Stomach (tissue), 8 donors: ENCODE measurements at regions not wholly inside any gene's neighbourhood (a gene's known extent, or its start where the extent isn't known, plus 50 kb on each side); places are given as distances from the start of the nearest gene placed in this dataset.

Experiments
- DNase-seq, 2 donors: peaks; one replicate each; pipeline versions ENCODE4 v3.0.0 to v3.0.0-alpha.2; 2013 to 2019
- H3K27ac ChIP-seq, 5 donors: fragments of 200-600 bp in 4 of 5; sonication (generic) in 4 of 5; one replicate each; pipeline ENCODE4 v1.5.1; 2013 to 2019; ENCODE audit warnings: mild to moderate bottlenecking in 1 of 5, moderate library complexity in 1 of 5
- H3K27me3 ChIP-seq, 3 donors: fragments of 200-600 bp; sonication (generic); one replicate each; pipeline ENCODE4 v1.5.1; 2017 to 2019; ENCODE audit warnings: mixed run types in 1 of 3
- H3K36me3 ChIP-seq, 4 donors: fragments of 200-600 bp; sonication (generic); 1 replicate in 3 of 4; 2 replicates in 1 of 4; pipeline ENCODE4 v1.5.1; 2016 to 2019
- H3K4me1 ChIP-seq, 4 donors: fragments of 200-600 bp; sonication (generic); one replicate each; pipeline ENCODE4 v1.5.1; 2016 to 2019
- H3K4me3 ChIP-seq, 4 donors: fragments of 200-600 bp; sonication (generic) in 3 of 4; one replicate each; pipeline ENCODE4 v1.5.1; 2016 to 2019; ENCODE audit warnings: mild to moderate bottlenecking in 1 of 4
- H3K9me3 ChIP-seq, 4 donors: fragments of 200-600 bp; sonication (generic); one replicate each; pipeline ENCODE4 v1.5.1; 2016 to 2019
- CTCF ChIP-seq, 7 experiments: fragments of 450-650 bp in 4 of 7; fragments of 200-600 bp in 3 of 7; sonication (generic) in 3 of 7; IDR thresholded peaks; one replicate each; pipeline ENCODE4 v1.5.1; 2016 to 2019; ENCODE audit warnings: antibody characterized with exemption in 7 of 7, control low read depth in 2 of 7, mild to moderate bottlenecking in 1 of 7
- EP300 ChIP-seq: sonication (generic); formaldehyde crosslinking; IDR thresholded peaks from one replicate; pipeline ENCODE4 v1.6.1; 2017; ENCODE audit warnings: antibody characterized with exemption
- POLR2A ChIP-seq, 4 donors: fragments of 450-650 bp; IDR thresholded peaks; one replicate each; pipeline ENCODE4 v1.6.1; 2016; ENCODE audit warnings: antibody characterized with exemption in 4 of 4, control low read depth in 2 of 4, mild to moderate bottlenecking in 1 of 4, moderate library complexity in 1 of 4
- POLR2AphosphoS5 ChIP-seq, 3 donors: sonication (generic); formaldehyde crosslinking; IDR thresholded peaks; one replicate each; pipeline ENCODE4 v1.6.1; 2016; ENCODE audit warnings: antibody characterized with exemption in 3 of 3
- WGBS, 5 donors: extraction: QIAGEN DNeasy Blood & Tissue Kit in 3 of 5; methylation state at CpG; one replicate each; pipeline versions ENCODE4 v1.1.5 to v1.1.7; 2013 to 2018; 5-methylcytosine and 5-hydroxymethylcytosine counted together
- intact Hi-C: fragments of 100-400 bp; cut with DNase I; formaldehyde crosslinking; loops from one replicate; pipeline ENCODE4 v1.15.1; 2023; ENCODE audit warnings: low total_unique reads
- donor health status: healthy with polysubstance abuse.
- donor health status: Bipolar disorder and iron deficiency.
- donor health status: healthy.

- WGBS, 5 donors, result 83 to 90% (median 84%) methylated on average over 1 of the region's 1 CpG
- no peak for DNase-seq
- TF ChIP-seq EP300, result no peak
- TF ChIP-seq CTCF (IDR thresholded peaks at IDR 0.05), result no peak
- no peak for TF ChIP-seq POLR2A (IDR thresholded peaks at IDR 0.05)
- no peak for TF ChIP-seq POLR2AphosphoS5 (IDR thresholded peaks at IDR 0.05)
Measured at GRCh38 chr1:29860056-29860455, 623.7 kb downstream of the PTPRU start.

GRCh38 chr1:29859126-29859525 lies 622.8 kb downstream of the PTPRU start:
- peaks cover 0 to 21% (median 15%) of the 10 kb centered on the region in 4 donors for H3K9me3 ChIP-seq
- DNase-seq, result no peak
- TF ChIP-seq CTCF (IDR thresholded peaks at IDR 0.05), result no peak
- no peak for TF ChIP-seq POLR2A (IDR thresholded peaks at IDR 0.05)
- TF ChIP-seq POLR2AphosphoS5 (IDR thresholded peaks at IDR 0.05), result no peak
- no peak for TF ChIP-seq EP300
- H3K27me3 ChIP-seq, result peaks cover 0 to 46% (median 7%) of the 10 kb centered on the region in 3 donors
- 72 to 82% (median 78%) methylated on average over 3 to 9 of the region's 9 CpGs for WGBS, 5 donors
- H3K4me1 ChIP-seq, result no peaks in the 10 kb centered on the region
- no peak overlapping the region for H3K27ac ChIP-seq
- no peak overlapping the region for H3K4me3 ChIP-seq
- intact Hi-C loops, result no loop called here
- H3K36me3 ChIP-seq, result no peaks in the 10 kb centered on the region

More at GRCh38 chr1:29860056-29860455, 623.7 kb downstream of the PTPRU start:
- intact Hi-C loops, result no loop called here
- peaks cover 0 to 21% (median 15%) of the 10 kb centered on the region in 4 donors for H3K9me3 ChIP-seq
- peaks cover 0 to 51% (median 6%) of the 10 kb centered on the region in 3 donors for H3K27me3 ChIP-seq
- H3K4me1 ChIP-seq, result no peaks in the 10 kb centered on the region
- H3K36me3 ChIP-seq, result no peaks in the 10 kb centered on the region
- H3K27ac ChIP-seq, result no peak overlapping the region
- no peak overlapping the region for H3K4me3 ChIP-seq

GRCh38 chr1:29858646-29859045 lies 622.3 kb downstream of the PTPRU start:
- peaks cover 0 to 21% (median 15%) of the 10 kb centered on the region in 4 donors for H3K9me3 ChIP-seq
- peaks cover 0 to 51% (median 11%) of the 10 kb centered on the region in 3 donors for H3K27me3 ChIP-seq
- TF ChIP-seq CTCF (IDR thresholded peaks at IDR 0.05) (no peak), EP300 (no peak), POLR2A (IDR thresholded peaks at IDR 0.05) (no peak), POLR2AphosphoS5 (IDR thresholded peaks at IDR 0.05) (no peak)
- peak in 1 of 2 donors; percentile 22 for DNase-seq
- H3K36me3 ChIP-seq, result no peaks in the 10 kb centered on the region
- H3K4me1 ChIP-seq, result no peaks in the 10 kb centered on the region
- intact Hi-C loops, result no loop called here
- no peak overlapping the region for H3K27ac ChIP-seq
- WGBS, 5 donors, result 33 to 47% (median 40%) methylated on average over 6 of the region's 6 CpGs
- no peak overlapping the region for H3K4me3 ChIP-seq

- no peak overlapping the region for H3K27ac ChIP-seq
- peaks cover 0 to 67% (median 14%) of the 10 kb centered on the region in 3 donors for H3K27me3 ChIP-seq
- no peaks in the 10 kb centered on the region for H3K36me3 ChIP-seq
- H3K4me3 ChIP-seq, result no peak overlapping the region
- no peak for DNase-seq
- no peak for TF ChIP-seq POLR2A (IDR thresholded peaks at IDR 0.05)
- TF ChIP-seq CTCF (IDR thresholded peaks at IDR 0.05), result no peak
- TF ChIP-seq POLR2AphosphoS5 (IDR thresholded peaks at IDR 0.05), result no peak
- TF ChIP-seq EP300, result no peak
- peaks cover 0 to 16% (median 14%) of the 10 kb centered on the region in 4 donors for H3K9me3 ChIP-seq
- no peaks in the 10 kb centered on the region for H3K4me1 ChIP-seq
- 50 to 74% (median 58%) methylated on average over 10 to 12 of the region's 12 CpGs for WGBS, 5 donors
- intact Hi-C loops, result no loop called here
Measured at GRCh38 chr1:29856340-29857114, 620.2 kb downstream of the PTPRU start.
